ENCODE measurements at regions not wholly inside any gene's neighbourhood (a gene's known extent, or its start where the extent isn't known, plus 50 kb on each side); places are given as distances from the start of the nearest gene placed in this dataset.

DNA sequence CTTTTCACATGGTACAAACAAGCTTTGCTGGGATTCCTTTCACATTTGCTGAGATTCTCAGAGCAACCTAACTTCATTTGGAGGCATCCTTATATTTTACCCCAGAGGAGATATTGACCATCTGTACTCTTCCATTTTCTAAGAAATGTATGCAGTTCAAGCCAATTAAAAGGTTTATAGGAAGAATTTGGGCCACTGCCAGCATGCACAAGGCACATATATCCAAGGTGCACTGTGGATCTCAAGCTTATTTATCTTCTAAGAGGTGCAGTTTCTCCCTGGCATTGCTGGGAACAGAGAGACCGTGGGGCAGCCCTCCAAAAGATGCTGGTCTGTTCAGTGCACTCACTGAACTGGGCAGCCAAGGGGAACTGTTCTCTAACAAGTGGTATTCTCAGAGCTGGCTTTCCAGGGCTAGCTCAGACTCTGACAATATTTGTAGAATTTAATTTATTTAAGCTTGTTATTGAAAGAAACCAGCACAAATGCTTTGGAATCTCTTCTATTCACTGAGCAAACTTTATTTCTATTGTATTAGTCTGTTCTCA lies 213.3 kb downstream of the TENT4A start:
- DNase-seq (ENCODE audit: low spot score) = no peak
- ChIA-PET POLR2A (no interaction called here), CTCF (interaction anchor here (1.8 kb wide), 1 partner anchor 106 kb away, joined by 7 read pairs; no protein-coding TSS in a partner anchor)
- no peak for TF ChIP-seq ZNF232 (CRISPR knock-in tag; IDR thresholded peaks at IDR 0.05)
- no peak for TF ChIP-seq GRHL2 (CRISPR knock-in tag; IDR thresholded peaks at IDR 0.05; ENCODE audit: insufficient replicate concordance, severe bottlenecking)
- TF ChIP-seq, protein P1, sequence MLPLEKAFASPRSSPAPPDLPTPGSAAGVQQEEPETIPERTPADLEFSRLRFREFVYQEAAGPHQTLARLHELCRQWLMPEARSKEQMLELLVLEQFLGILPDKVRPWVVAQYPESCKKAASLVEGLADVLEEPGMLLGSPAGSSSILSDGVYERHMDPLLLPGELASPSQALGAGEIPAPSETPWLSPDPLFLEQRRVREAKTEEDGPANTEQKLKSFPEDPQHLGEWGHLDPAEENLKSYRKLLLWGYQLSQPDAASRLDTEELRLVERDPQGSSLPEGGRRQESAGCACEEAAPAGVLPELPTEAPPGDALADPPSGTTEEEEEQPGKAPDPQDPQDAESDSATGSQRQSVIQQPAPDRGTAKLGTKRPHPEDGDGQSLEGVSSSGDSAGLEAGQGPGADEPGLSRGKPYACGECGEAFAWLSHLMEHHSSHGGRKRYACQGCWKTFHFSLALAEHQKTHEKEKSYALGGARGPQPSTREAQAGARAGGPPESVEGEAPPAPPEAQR (CRISPR knock-in tag; IDR thresholded peaks at IDR 0.05) = no peak
- TF ChIP-seq SP1 (CRISPR knock-in tag; conservative IDR thresholded peaks at IDR 0.05) = no peak
- no peak for TF ChIP-seq KAT7 (CRISPR knock-in tag; IDR thresholded peaks at IDR 0.05; ENCODE audit: borderline replicate concordance)
- TF ChIP-seq ETV6 (CRISPR knock-in tag; IDR thresholded peaks at IDR 0.05) = no peak
- no peak for TF ChIP-seq CREB1 (CRISPR knock-in tag; IDR thresholded peaks at IDR 0.05)
- TF ChIP-seq OVOL2 (CRISPR knock-in tag; IDR thresholded peaks at IDR 0.05; ENCODE audit: borderline replicate concordance) = no peak
- TF ChIP-seq IRF2 (CRISPR knock-in tag; IDR thresholded peaks at IDR 0.05; ENCODE audit: borderline replicate concordance, low read depth) = no peak
- TF ChIP-seq, protein P2, sequence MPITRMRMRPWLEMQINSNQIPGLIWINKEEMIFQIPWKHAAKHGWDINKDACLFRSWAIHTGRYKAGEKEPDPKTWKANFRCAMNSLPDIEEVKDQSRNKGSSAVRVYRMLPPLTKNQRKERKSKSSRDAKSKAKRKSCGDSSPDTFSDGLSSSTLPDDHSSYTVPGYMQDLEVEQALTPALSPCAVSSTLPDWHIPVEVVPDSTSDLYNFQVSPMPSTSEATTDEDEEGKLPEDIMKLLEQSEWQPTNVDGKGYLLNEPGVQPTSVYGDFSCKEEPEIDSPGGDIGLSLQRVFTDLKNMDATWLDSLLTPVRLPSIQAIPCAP (CRISPR knock-in tag; IDR thresholded peaks at IDR 0.05) = no peak
- TF ChIP-seq, protein P3, sequence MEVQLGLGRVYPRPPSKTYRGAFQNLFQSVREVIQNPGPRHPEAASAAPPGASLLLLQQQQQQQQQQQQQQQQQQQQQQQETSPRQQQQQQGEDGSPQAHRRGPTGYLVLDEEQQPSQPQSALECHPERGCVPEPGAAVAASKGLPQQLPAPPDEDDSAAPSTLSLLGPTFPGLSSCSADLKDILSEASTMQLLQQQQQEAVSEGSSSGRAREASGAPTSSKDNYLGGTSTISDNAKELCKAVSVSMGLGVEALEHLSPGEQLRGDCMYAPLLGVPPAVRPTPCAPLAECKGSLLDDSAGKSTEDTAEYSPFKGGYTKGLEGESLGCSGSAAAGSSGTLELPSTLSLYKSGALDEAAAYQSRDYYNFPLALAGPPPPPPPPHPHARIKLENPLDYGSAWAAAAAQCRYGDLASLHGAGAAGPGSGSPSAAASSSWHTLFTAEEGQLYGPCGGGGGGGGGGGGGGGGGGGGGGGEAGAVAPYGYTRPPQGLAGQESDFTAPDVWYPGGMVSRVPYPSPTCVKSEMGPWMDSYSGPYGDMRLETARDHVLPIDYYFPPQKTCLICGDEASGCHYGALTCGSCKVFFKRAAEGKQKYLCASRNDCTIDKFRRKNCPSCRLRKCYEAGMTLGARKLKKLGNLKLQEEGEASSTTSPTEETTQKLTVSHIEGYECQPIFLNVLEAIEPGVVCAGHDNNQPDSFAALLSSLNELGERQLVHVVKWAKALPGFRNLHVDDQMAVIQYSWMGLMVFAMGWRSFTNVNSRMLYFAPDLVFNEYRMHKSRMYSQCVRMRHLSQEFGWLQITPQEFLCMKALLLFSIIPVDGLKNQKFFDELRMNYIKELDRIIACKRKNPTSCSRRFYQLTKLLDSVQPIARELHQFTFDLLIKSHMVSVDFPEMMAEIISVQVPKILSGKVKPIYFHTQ (CRISPR knock-in tag; IDR thresholded peaks at IDR 0.05) = no peak
- TF ChIP-seq NR1H2 (CRISPR knock-in tag; IDR thresholded peaks at IDR 0.05) = no peak
- no peak for TF ChIP-seq CREM (CRISPR knock-in tag; IDR thresholded peaks at IDR 0.05)
- no peak for TF ChIP-seq ZNF671 (CRISPR knock-in tag; IDR thresholded peaks at IDR 0.05)
- TF ChIP-seq, protein P4, sequence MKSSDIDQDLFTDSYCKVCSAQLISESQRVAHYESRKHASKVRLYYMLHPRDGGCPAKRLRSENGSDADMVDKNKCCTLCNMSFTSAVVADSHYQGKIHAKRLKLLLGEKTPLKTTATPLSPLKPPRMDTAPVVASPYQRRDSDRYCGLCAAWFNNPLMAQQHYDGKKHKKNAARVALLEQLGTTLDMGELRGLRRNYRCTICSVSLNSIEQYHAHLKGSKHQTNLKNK (CRISPR knock-in tag; IDR thresholded peaks at IDR 0.05) = no peak
- TF ChIP-seq EMX1 (CRISPR knock-in tag; IDR thresholded peaks at IDR 0.05) = no peak
- no peak for TF ChIP-seq FOXJ3 (CRISPR knock-in tag; IDR thresholded peaks at IDR 0.05; ENCODE audit: borderline replicate concordance)
- no peak for TF ChIP-seq ZNF219 (CRISPR knock-in tag; IDR thresholded peaks at IDR 0.05; ENCODE audit: borderline replicate concordance)
- no peak for TF ChIP-seq FOXP1 (CRISPR knock-in tag; IDR thresholded peaks at IDR 0.05; ENCODE audit: borderline replicate concordance)
- Mint-ChIP-seq H3K4me3 (no peak overlapping the region), H3K27me3 (ENCODE audit: low read depth) (no peaks in the 10 kb centered on the region; the same call in 1 of the 2 replicates), H3K27ac (no peak overlapping the region), H3K36me3 (no peaks in the 10 kb centered on the region), H3K9me3 (no peaks in the 10 kb centered on the region), H3K4me1 (no peaks in the 10 kb centered on the region)
- ATAC-seq = no peak

DNA sequence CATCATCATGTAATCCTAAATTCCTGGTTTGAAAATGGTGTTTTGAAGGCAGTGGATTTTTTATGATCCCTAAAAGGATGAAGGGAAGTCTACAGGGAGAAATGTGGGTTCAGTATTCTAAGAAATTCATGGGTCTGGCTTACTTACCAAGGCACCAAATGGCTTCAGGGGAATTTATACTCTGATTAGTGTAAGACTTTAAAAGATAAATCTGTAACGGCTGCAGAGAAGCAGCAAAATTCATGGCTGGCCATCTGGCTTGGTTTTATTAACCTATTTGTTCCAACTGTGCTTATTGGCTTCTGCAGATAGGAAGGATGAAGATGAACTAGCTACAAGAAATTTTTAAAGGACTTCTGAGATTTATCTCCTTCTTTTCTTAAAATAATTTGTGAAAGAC lies 222.8 kb downstream of the TENT4A start:
- Mint-ChIP-seq H3K36me3 (no peaks in the 10 kb centered on the region), H3K27me3 (ENCODE audit: low read depth) (no peaks in the 10 kb centered on the region; the same call in none of the 2 replicates), H3K4me1 (no peaks in the 10 kb centered on the region), H3K9me3 (no peaks in the 10 kb centered on the region), H3K4me3 (no peak overlapping the region), H3K27ac (no peak overlapping the region)
- ATAC-seq = no peak
- ChIA-PET POLR2A (interaction anchor here (1.0 kb wide), 1 partner anchor 12 kb away, joined by 3 read pairs; no protein-coding TSS in a partner anchor), CTCF (interaction anchor here (1.3 kb wide), 1 partner anchor 116 kb away, joined by 4 read pairs; no protein-coding TSS in a partner anchor)
- no peak for DNase-seq (ENCODE audit: low spot score)
- TF ChIP-seq ZNF232 (CRISPR knock-in tag; IDR thresholded peaks at IDR 0.05) = no peak
- no peak for TF ChIP-seq ESRRA (CRISPR knock-in tag; IDR thresholded peaks at IDR 0.05; ENCODE audit: borderline replicate concordance)
- TF ChIP-seq MYBL2 (CRISPR knock-in tag; IDR thresholded peaks at IDR 0.05) = no peak
- no peak for TF ChIP-seq ZNF219 (CRISPR knock-in tag; IDR thresholded peaks at IDR 0.05; ENCODE audit: borderline replicate concordance)
- TF ChIP-seq JUN (CRISPR knock-in tag; IDR thresholded peaks at IDR 0.05) = no peak
- TF ChIP-seq, protein P5, sequence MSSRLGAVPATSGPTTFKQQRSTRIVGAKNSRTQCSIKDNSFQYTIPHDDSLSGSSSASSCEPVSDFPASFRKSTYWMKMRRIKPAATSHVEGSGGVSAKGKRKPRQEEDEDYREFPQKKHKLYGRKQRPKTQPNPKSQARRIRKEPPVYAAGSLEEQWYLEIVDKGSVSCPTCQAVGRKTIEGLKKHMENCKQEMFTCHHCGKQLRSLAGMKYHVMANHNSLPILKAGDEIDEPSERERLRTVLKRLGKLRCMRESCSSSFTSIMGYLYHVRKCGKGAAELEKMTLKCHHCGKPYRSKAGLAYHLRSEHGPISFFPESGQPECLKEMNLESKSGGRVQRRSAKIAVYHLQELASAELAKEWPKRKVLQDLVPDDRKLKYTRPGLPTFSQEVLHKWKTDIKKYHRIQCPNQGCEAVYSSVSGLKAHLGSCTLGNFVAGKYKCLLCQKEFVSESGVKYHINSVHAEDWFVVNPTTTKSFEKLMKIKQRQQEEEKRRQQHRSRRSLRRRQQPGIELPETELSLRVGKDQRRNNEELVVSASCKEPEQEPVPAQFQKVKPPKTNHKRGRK (CRISPR knock-in tag; IDR thresholded peaks at IDR 0.05; ENCODE audit: borderline replicate concordance) = no peak
- TF ChIP-seq FOXK1 (CRISPR knock-in tag; IDR thresholded peaks at IDR 0.05) = no peak
- TF ChIP-seq JAZF1 (CRISPR knock-in tag; IDR thresholded peaks at IDR 0.05) = no peak
- no peak for TF ChIP-seq CREM (CRISPR knock-in tag; IDR thresholded peaks at IDR 0.05)
- no peak for TF ChIP-seq SMAD4 (CRISPR knock-in tag; IDR thresholded peaks at IDR 0.05)
- TF ChIP-seq, protein P2 (CRISPR knock-in tag; IDR thresholded peaks at IDR 0.05) = no peak
